ENCODE measurements at regions not wholly inside any gene's neighbourhood (a gene's known extent, or its start where the extent isn't known, plus 50 kb on each side); places are given as distances from the start of the nearest gene placed in this dataset.

DNA sequence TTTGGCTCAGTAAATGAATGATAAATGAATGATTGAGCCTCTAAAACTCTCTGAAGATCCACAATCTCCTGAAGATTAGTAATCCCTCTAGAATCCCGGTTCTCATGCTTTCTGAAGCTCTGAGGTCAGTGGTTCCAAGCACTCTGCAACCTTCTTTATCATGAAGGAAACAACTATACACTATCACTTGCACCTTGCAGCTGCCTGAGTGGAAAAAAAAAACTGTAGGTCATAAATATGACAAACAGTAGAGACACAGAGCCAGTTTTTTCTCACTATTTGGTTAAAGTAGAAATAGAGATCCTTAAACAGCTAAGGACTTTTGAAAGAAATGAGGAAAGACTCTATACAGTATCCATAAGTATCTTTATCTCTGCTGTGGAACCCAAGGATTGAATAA lies 122.0 kb upstream of the CRBN start:
- TF ChIP-seq POLR2A (IDR thresholded peaks at IDR 0.05) = no peak
- TF ChIP-seq POLR2AphosphoS5 (IDR thresholded peaks at IDR 0.05) = no peak
- no peak for TF ChIP-seq CTCF (IDR thresholded peaks at IDR 0.05)
